ENCODE measurements at regions not wholly inside any gene's neighbourhood (a gene's known extent, or its start where the extent isn't known, plus 50 kb on each side); places are given as distances from the start of the nearest gene placed in this dataset.

- CTCF ChIA-PET, result interaction anchor here (1.2 kb wide), 1 partner anchor 86 kb away, joined by 3 read pairs; no protein-coding TSS in a partner anchor
- 97% methylated on average over 3 of the region's 3 CpGs for WGBS (ENCODE audit: low lambda C conversion rate)
- Histone ChIP-seq H3K9me3 (no peaks in the 10 kb centered on the region), H3K4me2 (no peak overlapping the region), H3K4me3 (ENCODE audit: low read depth in 2 of 2, low read length in 1 of 2) (no peak overlapping the region), H3K9me2 (no peaks in the 10 kb centered on the region), H3K36me3 (replicated peaks in 1 of 2; ENCODE audit: control insufficient read depth in 1 of 2, insufficient read depth in 2 of 2, low read length in 1 of 2) (no peaks in the 10 kb centered on the region), H3K27me3 (ENCODE audit: insufficient read depth) (no peaks in the 10 kb centered on the region), H4K20me1 (ENCODE audit: insufficient read depth) (no peaks in the 10 kb centered on the region), H3K9ac (no peak overlapping the region), H2AFZ (ENCODE audit: low read depth) (no peak overlapping the region), H3K4me1 (ENCODE audit: control insufficient read depth in 1 of 2, insufficient read depth in 2 of 2, low read depth in 1 of 2, low read length in 1 of 2) (peaks cover 0 to 16% of the 10 kb centered on the region in 2 experiments; a peak in 1 of 4 replicates), H3F3A (replicated peaks; ENCODE audit: insufficient read depth) (peaks cover 19% of the 10 kb centered on the region), H3K27ac (ENCODE audit: low read depth in 2 of 2, low read length in 1 of 2) (no peak overlapping the region), H3K79me2 (ENCODE audit: insufficient read depth) (no peaks in the 10 kb centered on the region)
- POLR2A ChIA-PET, result no interaction called here
- DNase-seq, result no peak
- TF ChIP-seq TCF12 (IDR thresholded peaks at IDR 0.05), result no peak
- no peak for TF ChIP-seq CTCF (IDR thresholded peaks at IDR 0.05)
- TF ChIP-seq USF1 (IDR thresholded peaks at IDR 0.05; ENCODE audit: borderline replicate concordance, low read depth), result no peak
- no peak for TF ChIP-seq REST (IDR thresholded peaks at IDR 0.05; ENCODE audit: low read depth, low read length)
- TF ChIP-seq FOXJ3 (CRISPR knock-in tag; IDR thresholded peaks at IDR 0.05), result no peak
- TF ChIP-seq USF2 (IDR thresholded peaks at IDR 0.05; ENCODE audit: borderline replicate concordance, low read depth, low read length), result no peak
- TF ChIP-seq TAF1 (IDR thresholded peaks at IDR 0.05; ENCODE audit: borderline replicate concordance, low read depth, low read length), result no peak
- TF ChIP-seq FOXM1 (IDR thresholded peaks at IDR 0.05; ENCODE audit: low read depth), result no peak
- no peak for TF ChIP-seq MXI1 (IDR thresholded peaks at IDR 0.05; ENCODE audit: low read depth, low read length)
- no peak for TF ChIP-seq JUND (IDR thresholded peaks at IDR 0.05)
- no peak for TF ChIP-seq SMC3 (IDR thresholded peaks at IDR 0.05; ENCODE audit: low read depth, low read length)
- TF ChIP-seq YY1 (IDR thresholded peaks at IDR 0.05; ENCODE audit: low read depth), result no peak
- TF ChIP-seq MEF2A (IDR thresholded peaks at IDR 0.05; ENCODE audit: borderline replicate concordance, low read depth), result no peak
- TF ChIP-seq CHD2 (IDR thresholded peaks at IDR 0.05; ENCODE audit: low read length, partially characterized antibody), result no peak
- no peak for TF ChIP-seq IRF3 (IDR thresholded peaks at IDR 0.05; ENCODE audit: low read depth, low read length)
- TF ChIP-seq RCOR1 (IDR thresholded peaks at IDR 0.05; ENCODE audit: low read length), result no peak
- TF ChIP-seq GATA2 (CRISPR knock-in tag; IDR thresholded peaks at IDR 0.05), result no peak
- no peak for TF ChIP-seq NRF1 (IDR thresholded peaks at IDR 0.05; ENCODE audit: low read depth, low read length)
Observed at GRCh38 chr4:124420166-124420695, 292.3 kb downstream of the ANKRD50 start.

All from SK-N-SH (cell line).